ENCODE measurements at regions not wholly inside any gene's neighbourhood (a gene's known extent, or its start where the extent isn't known, plus 50 kb on each side); places are given as distances from the start of the nearest gene placed in this dataset.

DNA sequence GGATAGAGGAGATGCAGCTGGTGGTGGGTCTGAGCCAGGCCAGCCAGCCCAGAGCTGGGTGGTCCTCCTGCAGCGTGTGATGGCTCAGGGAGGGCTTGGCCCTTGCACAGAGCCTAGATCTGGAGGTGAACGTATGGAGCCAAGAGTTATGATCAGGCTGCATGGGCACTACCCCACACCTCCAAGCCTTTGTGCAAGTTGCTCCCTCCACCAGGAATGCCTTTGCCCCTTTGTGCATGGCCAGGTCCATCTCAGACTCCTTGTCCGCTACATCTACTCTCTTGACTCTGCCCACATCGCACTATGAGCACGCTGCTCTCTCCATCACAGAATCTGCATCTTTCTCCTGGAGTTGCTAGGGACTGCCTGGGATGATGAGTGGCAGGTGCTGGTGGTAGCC is 895.7 kb downstream of the TBC1D22A start:
- intact Hi-C loops (cut with micrococcal nuclease): no loop called here
- H3K27ac Mint-ChIP-seq: no peak overlapping the region
- H3K4me3 ChIP-seq (ENCODE audit: low read length): no peak overlapping the region

DNA sequence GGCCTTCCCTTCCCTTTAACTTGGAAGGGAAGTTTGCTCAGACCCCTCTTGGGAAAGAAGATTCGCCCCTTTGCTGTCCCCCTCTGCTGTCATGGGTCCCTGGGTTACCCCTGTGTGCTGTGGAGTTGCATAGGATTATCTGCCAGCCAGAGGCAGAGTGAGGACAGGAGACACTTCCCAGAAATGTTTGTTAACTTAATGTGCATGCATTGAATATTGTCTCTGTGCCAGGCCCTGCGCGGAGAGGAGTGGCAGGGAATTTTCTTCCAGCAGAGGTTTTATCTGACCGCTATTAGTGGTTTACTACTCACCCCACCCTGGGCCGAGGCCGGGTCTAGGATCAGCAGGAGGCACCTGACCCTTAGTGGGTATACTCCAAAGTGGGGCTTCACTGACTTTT is 894.8 kb downstream of the TBC1D22A start:
- Mint-ChIP-seq H3K4me1 (no peaks in the 10 kb centered on the region), H3K36me3 (no peaks in the 10 kb centered on the region), H3K9me3 (peaks cover 3 to 6% of the 10 kb centered on the region in 2 donors), H3K27ac (no peak overlapping the region), H3K4me3 (no peak overlapping the region), H3K27me3 (ENCODE audit: low read depth in 2 of 2) (peaks cover 0 to 12% of the 10 kb centered on the region in 2 donors)
- 78% methylated on average over 6 of the region's 6 CpGs for whole genome bisulfite sequencing (ENCODE audit: insufficient coverage)
- no peaks in the 10 kb centered on the region for H3K27me3 ChIP-seq (ENCODE audit: control insufficient read depth, insufficient read depth, low read length)
- no peak overlapping the region for H3K4me3 ChIP-seq (ENCODE audit: low read length)
- no peak for ATAC-seq
- no peak overlapping the region for H3K27ac ChIP-seq (ENCODE audit: low read length)
- intact Hi-C loops (cut with micrococcal nuclease): no loop called here
- H3K9me3 ChIP-seq (ENCODE audit: control insufficient read depth, insufficient read depth, low read length): no peaks in the 10 kb centered on the region
- no peak for DNase-seq
- TF ChIP-seq, protein P1, sequence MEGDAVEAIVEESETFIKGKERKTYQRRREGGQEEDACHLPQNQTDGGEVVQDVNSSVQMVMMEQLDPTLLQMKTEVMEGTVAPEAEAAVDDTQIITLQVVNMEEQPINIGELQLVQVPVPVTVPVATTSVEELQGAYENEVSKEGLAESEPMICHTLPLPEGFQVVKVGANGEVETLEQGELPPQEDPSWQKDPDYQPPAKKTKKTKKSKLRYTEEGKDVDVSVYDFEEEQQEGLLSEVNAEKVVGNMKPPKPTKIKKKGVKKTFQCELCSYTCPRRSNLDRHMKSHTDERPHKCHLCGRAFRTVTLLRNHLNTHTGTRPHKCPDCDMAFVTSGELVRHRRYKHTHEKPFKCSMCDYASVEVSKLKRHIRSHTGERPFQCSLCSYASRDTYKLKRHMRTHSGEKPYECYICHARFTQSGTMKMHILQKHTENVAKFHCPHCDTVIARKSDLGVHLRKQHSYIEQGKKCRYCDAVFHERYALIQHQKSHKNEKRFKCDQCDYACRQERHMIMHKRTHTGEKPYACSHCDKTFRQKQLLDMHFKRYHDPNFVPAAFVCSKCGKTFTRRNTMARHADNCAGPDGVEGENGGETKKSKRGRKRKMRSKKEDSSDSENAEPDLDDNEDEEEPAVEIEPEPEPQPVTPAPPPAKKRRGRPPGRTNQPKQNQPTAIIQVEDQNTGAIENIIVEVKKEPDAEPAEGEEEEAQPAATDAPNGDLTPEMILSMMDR (IDR thresholded peaks at IDR 0.05): no peak
- no peaks in the 10 kb centered on the region for H3K36me3 ChIP-seq (ENCODE audit: control insufficient read depth, insufficient read depth, low read length)
- no peaks in the 10 kb centered on the region for H3K4me1 ChIP-seq (ENCODE audit: control insufficient read depth, insufficient read depth, low read length)

More for the DNA sequence above, 895.7 kb downstream of the TBC1D22A start:
- no peak for ATAC-seq
- H3K27ac ChIP-seq (ENCODE audit: low read length): no peak overlapping the region
- no peaks in the 10 kb centered on the region for H3K36me3 Mint-ChIP-seq
- TF ChIP-seq, protein P1 (IDR thresholded peaks at IDR 0.05): no peak
- H3K4me3 Mint-ChIP-seq: no peak overlapping the region
- no peaks in the 10 kb centered on the region for H3K9me3 ChIP-seq (ENCODE audit: control insufficient read depth, insufficient read depth, low read length)
- H3K27me3 ChIP-seq (ENCODE audit: control insufficient read depth, insufficient read depth, low read length): no peaks in the 10 kb centered on the region
- DNase-seq: no peak
- H3K36me3 ChIP-seq (ENCODE audit: control insufficient read depth, insufficient read depth, low read length): no peaks in the 10 kb centered on the region
- no peaks in the 10 kb centered on the region for H3K4me1 Mint-ChIP-seq
- peaks cover 3 to 6% of the 10 kb centered on the region in 2 donors for H3K9me3 Mint-ChIP-seq
- 81% methylated on average over 5 of the region's 5 CpGs for WGBS (ENCODE audit: insufficient coverage)
- peaks cover 0 to 6% of the 10 kb centered on the region in 2 donors for H3K27me3 Mint-ChIP-seq (ENCODE audit: low read depth in 2 of 2)
- H3K4me1 ChIP-seq (ENCODE audit: control insufficient read depth, insufficient read depth, low read length): no peaks in the 10 kb centered on the region

DNA sequence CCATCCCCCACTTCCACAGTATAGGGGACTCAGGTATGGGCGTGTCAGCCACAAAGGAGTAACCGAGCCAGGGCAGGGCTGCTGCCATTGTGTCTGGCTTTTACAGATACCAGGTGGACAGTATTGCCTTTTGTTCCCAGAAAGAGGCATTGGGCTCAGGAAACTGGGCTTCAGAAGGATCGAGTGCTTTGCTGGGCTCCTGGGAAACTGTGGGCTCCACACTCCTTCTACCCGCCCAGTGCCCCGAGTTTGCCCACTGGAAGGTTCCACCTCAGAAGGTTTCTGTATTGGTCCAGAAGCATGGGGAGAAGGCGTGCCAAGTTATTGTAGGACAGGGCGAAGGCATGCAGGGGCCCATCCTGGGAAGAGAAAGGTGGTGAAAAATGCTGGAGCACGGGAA is 894.4 kb downstream of the TBC1D22A start:
- Histone ChIP-seq H3K4me1 (ENCODE audit: control insufficient read depth, insufficient read depth, low read length) (no peaks in the 10 kb centered on the region), H3K27ac (ENCODE audit: low read length) (no peak overlapping the region), H3K9me3 (ENCODE audit: control insufficient read depth, insufficient read depth, low read length) (no peaks in the 10 kb centered on the region), H3K36me3 (ENCODE audit: control insufficient read depth, insufficient read depth, low read length) (no peaks in the 10 kb centered on the region), H3K27me3 (ENCODE audit: control insufficient read depth, insufficient read depth, low read length) (no peaks in the 10 kb centered on the region), H3K4me3 (ENCODE audit: low read length) (no peak overlapping the region)
- Mint-ChIP-seq H3K27ac (no peak overlapping the region), H3K4me1 (no peaks in the 10 kb centered on the region), H3K36me3 (no peaks in the 10 kb centered on the region), H3K27me3 (ENCODE audit: low read depth in 2 of 2) (peaks cover 0 to 12% of the 10 kb centered on the region in 2 donors), H3K9me3 (peaks cover 3 to 6% of the 10 kb centered on the region in 2 donors), H3K4me3 (no peak overlapping the region)
- 84% methylated on average over 8 of the region's 8 CpGs for WGBS (ENCODE audit: insufficient coverage)
- ATAC-seq: no peak
- no peak for DNase-seq
- TF ChIP-seq, protein P1 (IDR thresholded peaks at IDR 0.05): no peak
- intact Hi-C loops (cut with micrococcal nuclease): no loop called here

DNA sequence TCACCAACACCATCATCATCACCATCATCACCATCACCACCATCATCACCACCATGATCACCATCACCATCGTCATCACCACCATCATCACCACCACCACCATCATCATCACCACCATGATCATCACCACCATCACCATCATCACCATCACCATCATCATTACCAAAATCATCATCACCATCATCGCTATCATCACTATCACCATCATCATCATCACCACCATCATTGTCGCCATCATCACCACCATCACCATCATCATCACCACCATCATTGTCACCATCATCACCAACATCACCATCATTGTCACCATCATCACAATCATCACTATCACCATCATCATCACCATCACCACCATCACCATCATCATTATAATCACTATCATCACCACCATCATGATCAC is 893.5 kb downstream of the TBC1D22A start:
- peaks cover 0 to 12% of the 10 kb centered on the region in 2 donors for H3K27me3 Mint-ChIP-seq (ENCODE audit: low read depth in 2 of 2)
- TF ChIP-seq, protein P1 (IDR thresholded peaks at IDR 0.05): no peak
- Histone ChIP-seq H3K27ac (ENCODE audit: low read length) (no peak overlapping the region), H3K27me3 (ENCODE audit: control insufficient read depth, insufficient read depth, low read length) (no peaks in the 10 kb centered on the region), H3K4me3 (ENCODE audit: low read length) (no peak overlapping the region), H3K36me3 (ENCODE audit: control insufficient read depth, insufficient read depth, low read length) (no peaks in the 10 kb centered on the region), H3K9me3 (ENCODE audit: control insufficient read depth, insufficient read depth, low read length) (no peaks in the 10 kb centered on the region), H3K4me1 (ENCODE audit: control insufficient read depth, insufficient read depth, low read length) (no peaks in the 10 kb centered on the region)
- DNase-seq (no peak), ATAC-seq (no peak)
- WGBS (ENCODE audit: insufficient coverage): 63% methylated on average over 3 of the region's 3 CpGs
- no peaks in the 10 kb centered on the region for H3K36me3 Mint-ChIP-seq
- peaks cover 3 to 6% of the 10 kb centered on the region in 2 donors for H3K9me3 Mint-ChIP-seq
- H3K4me3 Mint-ChIP-seq: no peak overlapping the region
- intact Hi-C loops (cut with micrococcal nuclease): no loop called here
- H3K27ac Mint-ChIP-seq: no peak overlapping the region
- H3K4me1 Mint-ChIP-seq: no peaks in the 10 kb centered on the region
